ENCODE measurements at regions not wholly inside any gene's neighbourhood (a gene's known extent, or its start where the extent isn't known, plus 50 kb on each side); places are given as distances from the start of the nearest gene placed in this dataset.
"Not testable (repeated sequence)": the region's sequence is repeated elsewhere in the genome, so short reads cannot be mapped to it uniquely, and the experiment has no call there.

DNA sequence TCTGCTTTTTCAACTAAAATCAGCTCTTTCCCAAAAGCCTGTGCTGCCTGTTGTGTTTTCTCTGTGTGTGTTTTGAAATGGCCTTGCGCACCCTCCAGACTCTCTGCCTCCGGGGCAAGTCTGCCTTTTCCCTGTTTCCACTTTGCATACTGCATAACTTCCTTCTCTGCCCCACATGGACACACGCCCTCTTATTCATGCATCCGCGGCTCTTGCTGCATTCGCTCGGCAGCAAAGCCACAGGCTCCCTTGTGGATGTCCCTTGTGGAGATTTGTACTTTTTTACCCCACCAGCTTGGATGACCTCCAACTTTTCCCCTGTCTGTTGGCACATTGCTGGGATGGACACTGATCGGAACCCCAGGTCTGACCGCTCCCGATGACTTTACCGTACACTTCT is 147.6 kb downstream of the ADSS2 start:
- Mint-ChIP-seq H3K27ac (no peak overlapping the region), H3K36me3 (ENCODE audit: low read depth) (no peaks in the 10 kb centered on the region), H3K4me1 (ENCODE audit: low read depth) (peaks cover 5% of the 10 kb centered on the region), H3K27me3 (ENCODE audit: low read depth) (peaks cover 2% of the 10 kb centered on the region), H3K9me3 (peaks cover 8% of the 10 kb centered on the region), H3K4me3 (ENCODE audit: low read depth) (no peak overlapping the region)
- intact Hi-C loops (cut with micrococcal nuclease) = no loop called here
- no peak for DNase-seq (ENCODE audit: low spot score)

DNA sequence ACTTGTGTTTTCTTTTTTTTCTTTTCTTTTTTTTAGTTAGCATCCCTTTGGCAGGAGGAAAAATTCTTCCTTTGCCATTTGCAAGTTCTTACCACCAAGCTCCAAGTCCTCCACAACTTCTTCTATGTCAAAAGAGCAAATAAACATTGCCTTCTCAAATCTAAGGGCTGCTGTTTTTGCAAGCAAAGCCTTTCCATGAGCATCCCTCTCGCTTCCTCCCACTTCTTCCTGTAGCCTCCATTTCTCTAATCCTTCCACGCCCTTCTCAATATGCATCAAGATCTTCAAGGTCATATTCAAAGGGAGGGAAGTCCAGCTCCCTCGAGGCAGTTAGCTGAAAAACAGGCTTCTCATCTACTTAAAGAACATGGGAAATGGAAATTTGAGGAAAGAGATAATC is 147.1 kb downstream of the ADSS2 start:
- H3K4me1 Mint-ChIP-seq (ENCODE audit: low read depth) = peaks cover under 1% of the 10 kb centered on the region
- intact Hi-C loops (cut with micrococcal nuclease) = no loop called here
- H3K4me3 Mint-ChIP-seq (ENCODE audit: low read depth) = no peak overlapping the region
- DNase-seq (ENCODE audit: low spot score) = no peak
- no peak overlapping the region for H3K27ac Mint-ChIP-seq
- H3K36me3 Mint-ChIP-seq (ENCODE audit: low read depth) = no peaks in the 10 kb centered on the region
- H3K9me3 Mint-ChIP-seq = peaks cover 8% of the 10 kb centered on the region
- H3K27me3 Mint-ChIP-seq (ENCODE audit: low read depth) = peaks cover 2% of the 10 kb centered on the region

DNA sequence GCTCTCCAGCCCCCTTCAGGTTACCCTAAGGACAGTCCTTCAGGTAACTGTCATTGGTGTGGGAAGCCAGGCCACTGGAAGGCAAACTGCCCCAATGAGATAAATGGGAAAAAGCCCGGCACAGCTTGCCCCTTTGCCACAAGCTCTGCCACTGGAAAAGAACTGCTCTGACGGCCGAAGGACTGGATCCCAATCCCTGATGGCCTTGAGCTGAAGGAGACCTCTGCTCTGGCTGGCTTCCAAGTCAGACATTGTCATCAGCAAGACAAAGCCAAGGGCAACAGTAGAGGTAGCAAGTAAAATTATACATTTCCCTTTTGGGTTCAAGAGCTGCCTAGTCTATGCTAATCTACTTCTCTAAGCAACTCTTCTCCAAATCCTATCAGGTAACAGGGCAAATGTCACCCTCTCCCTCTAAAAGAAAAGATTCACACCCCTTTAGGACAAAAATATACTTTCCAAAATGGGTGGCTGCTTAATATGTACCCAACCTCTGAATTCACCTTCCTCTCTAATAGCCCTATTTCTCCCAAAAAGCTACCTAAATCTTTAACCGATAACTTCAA is 145.8 kb downstream of the ADSS2 start:
- H3K27me3 Mint-ChIP-seq (ENCODE audit: low read depth) = peaks cover 2% of the 10 kb centered on the region
- intact Hi-C loops (cut with micrococcal nuclease) = no loop called here
- no peak overlapping the region for H3K4me3 Mint-ChIP-seq (ENCODE audit: low read depth)
- H3K4me1 Mint-ChIP-seq (ENCODE audit: low read depth) = no peaks in the 10 kb centered on the region
- no peak overlapping the region for H3K27ac Mint-ChIP-seq
- H3K9me3 Mint-ChIP-seq = peaks cover 8% of the 10 kb centered on the region
- no peaks in the 10 kb centered on the region for H3K36me3 Mint-ChIP-seq (ENCODE audit: low read depth)
- no peak for DNase-seq (ENCODE audit: low spot score)

DNA sequence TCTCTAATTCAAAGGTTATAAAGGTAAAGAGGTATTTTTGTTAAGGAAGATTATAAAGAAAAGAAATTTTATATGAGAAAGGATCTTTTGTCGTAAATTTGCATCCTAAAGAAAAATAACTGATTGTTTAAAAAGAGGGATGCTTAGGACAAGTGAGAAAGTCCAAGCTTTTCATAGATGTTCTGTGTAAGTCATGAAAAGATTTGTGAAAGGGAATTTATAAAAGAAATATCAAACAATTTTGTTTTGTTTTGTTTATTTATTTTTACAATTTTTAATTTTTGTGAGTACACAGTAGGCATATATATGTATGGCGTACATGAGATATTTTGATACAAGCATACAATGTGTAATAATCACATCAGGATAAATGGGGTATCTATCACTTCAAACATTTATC is 145.2 kb downstream of the ADSS2 start:
- intact Hi-C loops (cut with micrococcal nuclease) = no loop called here
- H3K27me3 Mint-ChIP-seq (ENCODE audit: low read depth) = peaks cover 2% of the 10 kb centered on the region
- H3K4me3 Mint-ChIP-seq (ENCODE audit: low read depth) = no peak overlapping the region
- H3K27ac Mint-ChIP-seq = no peak overlapping the region
- no peaks in the 10 kb centered on the region for H3K36me3 Mint-ChIP-seq (ENCODE audit: low read depth)
- peaks cover 8% of the 10 kb centered on the region for H3K9me3 Mint-ChIP-seq
- DNase-seq (ENCODE audit: low spot score) = no peak
- no peaks in the 10 kb centered on the region for H3K4me1 Mint-ChIP-seq (ENCODE audit: low read depth)

DNA sequence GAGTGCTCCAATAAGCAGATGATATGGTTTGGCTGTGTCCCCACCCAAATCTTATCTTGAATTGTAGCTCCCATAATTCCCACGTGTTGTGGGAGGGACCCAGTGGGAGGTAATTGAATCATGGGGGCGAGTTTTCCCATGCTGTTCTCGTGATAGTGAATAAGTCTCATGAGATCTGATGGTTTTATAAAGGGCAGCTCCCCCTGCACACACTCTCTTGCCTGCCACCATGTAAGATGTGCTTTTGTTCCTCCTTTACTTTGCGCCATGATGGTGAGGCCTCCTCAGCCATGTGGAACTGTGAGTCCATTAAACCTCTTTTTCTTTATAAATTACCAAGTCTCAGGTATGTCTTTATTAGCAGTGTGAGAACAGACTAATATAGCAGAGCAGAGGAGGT is 142.5 kb downstream of the ADSS2 start:
- H3K4me1 Mint-ChIP-seq (ENCODE audit: low read depth); intact Hi-C loops (cut with micrococcal nuclease); H3K9me3 Mint-ChIP-seq; H3K27me3 Mint-ChIP-seq (ENCODE audit: low read depth); DNase-seq (ENCODE audit: low spot score); H3K36me3 Mint-ChIP-seq (ENCODE audit: low read depth); H3K4me3 Mint-ChIP-seq (ENCODE audit: low read depth); H3K27ac Mint-ChIP-seq: not testable (repeated sequence)

DNA sequence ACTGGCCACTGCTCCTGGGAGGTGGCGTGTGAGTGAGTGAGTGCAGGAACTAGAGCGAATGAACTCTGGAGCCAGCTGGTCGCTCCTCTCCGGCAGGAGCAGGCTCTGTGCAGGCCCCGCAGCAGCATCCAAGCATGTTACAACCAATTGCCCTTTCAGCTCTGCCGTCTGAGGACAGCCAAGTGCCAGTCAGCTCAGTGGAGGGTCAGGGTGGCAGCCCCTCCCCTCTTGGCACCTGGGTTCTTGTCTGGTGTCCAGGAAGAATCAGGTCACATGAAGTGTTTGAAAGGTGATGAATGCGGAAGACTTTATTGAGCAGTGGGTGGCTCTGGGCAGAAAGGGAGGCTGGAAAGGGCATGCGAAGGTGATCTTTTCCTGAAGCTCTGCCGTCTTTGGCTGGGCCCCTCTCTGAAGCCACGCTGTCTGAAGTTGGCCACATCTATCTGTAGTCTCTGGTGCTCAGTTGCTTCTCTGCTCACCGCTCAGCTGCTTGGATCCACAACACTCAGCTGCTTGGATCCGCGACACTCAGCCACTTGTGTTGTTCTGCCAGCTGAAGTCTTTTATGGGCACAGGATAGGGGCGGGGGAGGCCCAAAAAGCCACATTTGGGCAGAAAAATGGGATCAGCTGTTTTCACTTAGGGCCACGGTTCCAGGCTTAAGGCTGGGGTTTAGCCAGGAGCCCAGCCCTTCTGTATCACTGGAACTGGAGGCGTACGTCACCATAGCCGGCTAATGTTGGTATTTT is 139.8 kb downstream of the ADSS2 start:
- peaks cover 6% of the 10 kb centered on the region for H3K9me3 Mint-ChIP-seq
- no peak overlapping the region for H3K27ac Mint-ChIP-seq
- no peaks in the 10 kb centered on the region for H3K36me3 Mint-ChIP-seq (ENCODE audit: low read depth)
- H3K4me1 Mint-ChIP-seq (ENCODE audit: low read depth) = peaks cover 2% of the 10 kb centered on the region
- DNase-seq (ENCODE audit: low spot score) = no peak
- no peak overlapping the region for H3K4me3 Mint-ChIP-seq (ENCODE audit: low read depth)
- intact Hi-C loops (cut with micrococcal nuclease) = no loop called here
- H3K27me3 Mint-ChIP-seq (ENCODE audit: low read depth) = peaks cover 2% of the 10 kb centered on the region

DNA sequence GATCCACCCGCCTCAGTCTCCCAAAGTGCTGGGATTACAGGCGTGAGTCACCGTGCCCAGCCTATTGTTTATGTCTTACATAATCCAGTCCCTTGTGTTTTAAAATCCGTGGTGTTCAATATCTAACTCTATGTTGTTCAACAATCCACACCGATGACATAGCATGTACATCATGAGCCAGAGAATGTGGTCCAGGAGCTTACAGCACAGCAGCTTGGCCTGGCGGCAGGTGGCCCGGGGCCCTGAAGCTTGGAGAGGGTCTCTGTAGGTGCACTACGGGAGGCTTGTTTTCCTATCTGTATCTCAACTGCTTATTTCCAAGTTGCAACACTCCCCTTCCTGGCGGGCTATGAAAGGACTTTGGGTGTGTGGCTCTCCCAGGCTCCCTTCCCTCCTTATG is 138.4 kb downstream of the ADSS2 start:
- H3K36me3 Mint-ChIP-seq (ENCODE audit: low read depth) = no peaks in the 10 kb centered on the region
- H3K27me3 Mint-ChIP-seq (ENCODE audit: low read depth) = no peaks in the 10 kb centered on the region
- no peak overlapping the region for H3K4me3 Mint-ChIP-seq (ENCODE audit: low read depth)

DNA sequence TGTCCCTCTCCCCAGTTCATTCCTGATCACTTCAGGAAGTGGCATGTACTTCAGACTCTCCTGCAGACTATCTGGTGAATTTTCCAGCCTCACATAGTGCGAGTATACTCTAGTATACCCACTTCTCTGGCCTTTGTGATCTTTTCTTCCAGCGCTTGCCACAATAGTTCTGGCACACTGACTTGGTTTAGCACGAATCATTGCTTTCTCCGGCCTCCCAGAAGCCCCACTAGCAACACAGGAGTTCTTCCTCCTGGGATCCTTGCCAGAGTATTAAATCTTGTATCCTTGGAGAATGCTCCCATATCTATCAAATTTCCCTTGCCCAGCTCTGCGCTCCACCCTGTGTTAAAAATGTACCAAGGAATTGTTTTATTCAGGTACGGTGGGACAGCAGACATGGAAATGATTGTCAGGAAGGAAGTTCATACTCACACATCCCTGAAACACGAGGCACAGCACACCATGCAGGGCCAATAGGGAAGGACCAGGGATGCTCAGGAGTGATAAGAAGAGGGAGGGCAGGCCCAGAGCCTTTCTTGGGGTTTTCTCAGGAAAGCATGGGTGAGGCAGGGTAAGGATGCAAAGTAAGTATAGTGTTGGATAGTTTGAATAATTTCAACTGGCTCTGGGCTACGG is 136.7 kb downstream of the ADSS2 start:
- H3K36me3 Mint-ChIP-seq (ENCODE audit: low read depth) = peaks cover 7% of the 10 kb centered on the region
- H3K27me3 Mint-ChIP-seq (ENCODE audit: low read depth) = no peaks in the 10 kb centered on the region
- H3K9me3 Mint-ChIP-seq = no peaks in the 10 kb centered on the region
- intact Hi-C loops (cut with micrococcal nuclease) = loop anchor here (5.0 kb wide), 1 partner anchor 478 kb away; no protein-coding TSS in a partner anchor
- no peak for DNase-seq (ENCODE audit: low spot score)
- peaks cover 17% of the 10 kb centered on the region for H3K4me1 Mint-ChIP-seq (ENCODE audit: low read depth)
- H3K4me3 Mint-ChIP-seq (ENCODE audit: low read depth) = no peak overlapping the region
- H3K27ac Mint-ChIP-seq = no peak overlapping the region

More for the DNA sequence above, 138.4 kb downstream of the ADSS2 start:
- intact Hi-C loops (cut with micrococcal nuclease) = no loop called here
- Mint-ChIP-seq H3K27ac (no peak overlapping the region), H3K9me3 (no peaks in the 10 kb centered on the region), H3K4me1 (ENCODE audit: low read depth) (peaks cover 3% of the 10 kb centered on the region)
- no peak for DNase-seq (ENCODE audit: low spot score)

DNA sequence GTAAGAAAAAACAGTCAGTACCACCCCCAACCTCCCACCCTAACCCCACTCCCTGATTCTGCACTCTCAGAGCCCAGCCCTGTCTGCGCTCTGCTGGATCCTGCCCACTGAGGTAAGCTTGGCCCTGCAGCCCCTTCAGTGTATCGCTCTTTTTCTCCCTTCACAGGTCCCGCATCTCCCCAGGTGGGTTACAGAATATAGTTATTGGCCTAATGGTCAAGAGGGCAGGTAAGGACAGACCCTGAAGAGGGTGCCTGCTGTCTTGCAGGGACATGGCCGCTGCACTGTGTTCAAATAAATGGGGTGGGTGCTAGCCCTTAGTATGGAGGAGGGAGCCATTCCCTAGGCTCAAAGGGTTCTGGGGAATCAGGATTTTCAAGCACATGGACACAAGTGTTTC is 135.7 kb downstream of the ADSS2 start:
- H3K4me1 Mint-ChIP-seq (ENCODE audit: low read depth) = peaks cover 19% of the 10 kb centered on the region
- H3K36me3 Mint-ChIP-seq (ENCODE audit: low read depth) = peaks cover 7% of the 10 kb centered on the region
- no peaks in the 10 kb centered on the region for H3K27me3 Mint-ChIP-seq (ENCODE audit: low read depth)
- H3K4me3 Mint-ChIP-seq (ENCODE audit: low read depth) = no peak overlapping the region
- no peak overlapping the region for H3K27ac Mint-ChIP-seq
- no peak for DNase-seq (ENCODE audit: low spot score)
- intact Hi-C loops (cut with micrococcal nuclease) = loop anchor here (5.0 kb wide), 1 partner anchor 479 kb away; no protein-coding TSS in a partner anchor
- no peaks in the 10 kb centered on the region for H3K9me3 Mint-ChIP-seq

DNA sequence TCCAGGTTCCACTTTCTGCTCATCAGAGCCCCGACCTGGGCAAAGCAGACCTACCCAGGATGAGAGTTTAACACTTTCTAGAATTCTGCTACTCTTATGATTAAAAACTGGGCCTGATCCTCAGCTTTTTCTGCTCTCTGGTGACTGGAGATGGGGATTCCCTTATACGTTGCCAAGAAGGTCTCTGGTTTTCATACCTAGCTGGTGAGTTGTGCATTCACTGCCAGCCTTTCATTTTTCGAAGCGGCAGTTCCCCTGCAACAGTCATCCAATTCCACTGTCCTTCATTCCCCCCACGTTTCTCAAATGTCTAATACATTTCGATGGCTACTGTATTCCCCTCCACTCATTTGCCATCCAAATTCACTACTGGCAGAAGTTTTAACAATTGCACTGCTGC is 135.3 kb downstream of the ADSS2 start:
- Mint-ChIP-seq H3K4me3 (ENCODE audit: low read depth) (no peak overlapping the region), H3K9me3 (no peaks in the 10 kb centered on the region), H3K27me3 (ENCODE audit: low read depth) (no peaks in the 10 kb centered on the region), H3K36me3 (ENCODE audit: low read depth) (peaks cover 7% of the 10 kb centered on the region), H3K27ac (no peak overlapping the region), H3K4me1 (ENCODE audit: low read depth) (peaks cover 19% of the 10 kb centered on the region)
- intact Hi-C loops (cut with micrococcal nuclease) = loop anchor here (5.0 kb wide), 1 partner anchor 479 kb away; no protein-coding TSS in a partner anchor
- DNase-seq (ENCODE audit: low spot score) = no peak

DNA sequence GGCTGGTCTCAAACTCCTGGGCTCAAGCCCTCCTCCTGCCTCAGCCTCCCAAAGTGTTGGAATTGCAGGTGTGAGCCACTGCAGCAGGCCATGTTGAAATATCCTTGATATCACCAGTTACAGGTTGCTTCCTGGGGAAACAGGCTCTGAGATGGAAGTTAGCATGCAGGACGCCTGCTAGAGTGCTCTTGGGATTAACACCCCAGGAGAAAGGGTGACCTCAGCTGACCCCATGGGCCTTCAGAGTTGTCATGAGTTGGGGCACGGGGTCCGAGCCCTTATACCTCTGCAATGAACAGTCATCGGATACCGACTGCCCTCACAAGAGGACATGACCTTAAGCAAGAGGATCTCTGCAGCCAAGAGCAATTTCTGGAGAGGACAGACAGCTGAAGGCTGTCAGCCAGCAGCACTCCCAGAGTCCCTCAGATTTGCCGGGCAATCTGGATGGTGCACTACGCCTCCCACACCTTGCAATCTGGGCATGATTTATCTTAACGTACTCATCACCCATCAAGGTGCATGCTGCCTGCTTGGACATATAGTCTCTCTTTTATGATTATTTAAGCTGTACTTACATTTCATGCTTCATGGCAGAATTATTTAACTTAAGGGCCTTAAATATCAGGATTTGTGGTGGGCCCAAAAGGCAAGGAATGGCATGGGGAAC is 134.6 kb downstream of the ADSS2 start:
- no peak for DNase-seq (ENCODE audit: low spot score)
- Mint-ChIP-seq H3K27ac (no peak overlapping the region), H3K4me3 (ENCODE audit: low read depth) (no peak overlapping the region), H3K27me3 (ENCODE audit: low read depth) (no peaks in the 10 kb centered on the region), H3K4me1 (ENCODE audit: low read depth) (peaks cover 26% of the 10 kb centered on the region), H3K36me3 (ENCODE audit: low read depth) (peaks cover 7% of the 10 kb centered on the region), H3K9me3 (no peaks in the 10 kb centered on the region)
- intact Hi-C loops (cut with micrococcal nuclease) = loop anchor here (5.0 kb wide), 1 partner anchor 480 kb away; no protein-coding TSS in a partner anchor

DNA sequence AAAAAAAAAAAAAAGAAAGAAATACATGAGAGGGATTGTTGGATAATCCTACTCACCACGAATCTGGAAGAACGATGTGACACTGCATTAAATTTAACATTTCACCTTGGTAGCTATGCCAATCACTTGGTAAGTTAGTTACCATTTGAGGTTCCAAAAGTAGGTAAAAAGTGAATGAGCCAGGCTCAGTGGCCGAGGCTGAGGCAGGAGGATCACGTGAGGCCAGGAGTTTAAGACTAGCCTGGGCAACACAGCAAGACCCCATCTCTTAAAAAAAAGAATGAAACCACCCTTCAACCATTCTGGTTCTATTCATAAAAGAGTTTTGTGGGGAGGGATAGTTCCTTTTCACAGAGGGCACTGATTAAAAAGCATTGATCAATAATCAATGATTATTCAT is 133.6 kb downstream of the ADSS2 start:
- H3K9me3 Mint-ChIP-seq = peaks cover 4% of the 10 kb centered on the region
- intact Hi-C loops (cut with micrococcal nuclease) = loop anchor here (2.0 to 5.0 kb wide), 5 partner anchors 19 to 545 kb away; no protein-coding TSS in a partner anchor
- no peak overlapping the region for H3K27ac Mint-ChIP-seq
- no peak for DNase-seq (ENCODE audit: low spot score)
- peaks cover 33% of the 10 kb centered on the region for H3K4me1 Mint-ChIP-seq (ENCODE audit: low read depth)
- no peak overlapping the region for H3K4me3 Mint-ChIP-seq (ENCODE audit: low read depth)
- H3K36me3 Mint-ChIP-seq (ENCODE audit: low read depth) = peaks cover 12% of the 10 kb centered on the region
- H3K27me3 Mint-ChIP-seq (ENCODE audit: low read depth) = no peaks in the 10 kb centered on the region
